GM12878 (cell line): ENCODE measurements at regions not wholly inside any gene's neighbourhood (a gene's known extent, or its start where the extent isn't known, plus 50 kb on each side); places are given as distances from the start of the nearest gene placed in this dataset.

Experiments used
- ATAC-seq: fragments of 200-7000 bp; cut with Tn5 transposase; 3 replicates; pipeline ENCODE4 v1.9.1; 2020; ENCODE audit warnings: mild to moderate bottlenecking, moderate library complexity
- BruUV-seq: library from RNA; stranded (reverse); fragments of 400-500 nt; replicated peaks from 2 replicates; lab custom pipeline; 2021; lab: Mats Ljungman, UMichigan
- CTCF ChIA-PET: fragments of 300-600 bp; sonication (Branson Sonifier 250); formaldehyde crosslinking; extraction: SDS; loops from one replicate; lab custom pipeline; 2021; ENCODE audit warnings: inconsistent platforms; lab: Yijun Ruan, JAX
- POLR2A ChIA-PET: fragments of 350-600 bp; formaldehyde crosslinking; extraction: SDS; loops from one replicate; lab custom pipeline; 2021; ENCODE audit warnings: inconsistent platforms; lab: Charles Lee
- RAD21 ChIA-PET: fragments of 300-600 bp; sonication (Branson Sonifier 250); formaldehyde crosslinking; loops from one replicate; lab custom pipeline; 2023; ENCODE audit warnings: antibody characterized with exemption; ENCODE audit not compliant: unreplicated experiment; lab: Charles Lee
- SMC1A ChIA-PET: fragments of 300-600 bp; sonication (Branson Sonifier 250); formaldehyde crosslinking; loops from one replicate; lab custom pipeline; 2023; ENCODE audit not compliant: unreplicated experiment, uncharacterized antibody; lab: Charles Lee
- DNase-seq: peaks from one replicate; pipeline ENCODE4 v3.0.0-alpha.2; 2011; ENCODE audit warnings: low read depth, low spot score
- FAIRE-seq: peaks from 3 replicates; lab custom pipeline; 2011; peaks lifted over from hg19 to GRCh38; lab: Jason Lieb, UNC
- H2AFZ ChIP-seq: 2 replicates; pipeline ENCODE4 v1.6.0; 2011; ENCODE audit warnings: low read depth, low read length, control low read depth; ENCODE audit not compliant: control insufficient read depth
- H3K27ac ChIP-seq: 2 replicates; pipeline ENCODE4 v1.5.1; 2011; ENCODE audit warnings: control low read depth; ENCODE audit not compliant: control insufficient read depth, insufficient read depth
- H3K27me3 ChIP-seq, 2 experiments: replicated peaks in 1 of 2; 2 replicates each; pipeline versions ENCODE4 v1.6.0 to v1.6.1; 2011; ENCODE audit warnings: low read length in 1 of 2; ENCODE audit not compliant: control insufficient read depth in 2 of 2, insufficient read depth in 2 of 2
- H3K36me3 ChIP-seq, 2 experiments: 2 replicates each; pipeline ENCODE4 v1.5.1; 2011; ENCODE audit warnings: low read length in 1 of 2; ENCODE audit not compliant: control insufficient read depth in 2 of 2, insufficient read depth in 2 of 2
- H3K4me1 ChIP-seq: 2 replicates; pipeline ENCODE4 v1.6.1; 2011; ENCODE audit warnings: mild to moderate bottlenecking, low read length, moderate library complexity, mixed read lengths; ENCODE audit not compliant: control insufficient read depth, insufficient read depth
- H3K4me2 ChIP-seq: 2 replicates; pipeline ENCODE4 v1.6.0; 2011; ENCODE audit warnings: control low read depth; ENCODE audit not compliant: control insufficient read depth, insufficient read depth
- H3K4me3 ChIP-seq: fragments of 200-600 bp; sonication (generic); 2 replicates; pipeline ENCODE4 v1.5.1; 2016
- H3K79me2 ChIP-seq: 2 replicates; pipeline ENCODE4 v1.6.0; 2011; ENCODE audit warnings: low read length; ENCODE audit not compliant: control insufficient read depth, insufficient read depth
- H3K9ac ChIP-seq: 2 replicates; pipeline ENCODE4 v1.8.0; 2011; ENCODE audit warnings: low read length, control low read depth, mixed read lengths; ENCODE audit not compliant: control insufficient read depth, insufficient read depth
- H3K9me3 ChIP-seq: replicated peaks from 3 replicates; pipeline ENCODE4 v1.5.1; 2011; ENCODE audit warnings: mild to moderate bottlenecking, low read length; ENCODE audit not compliant: control insufficient read depth, insufficient read depth
- H4K20me1 ChIP-seq: 2 replicates; pipeline ENCODE4 v1.6.0; 2011; ENCODE audit not compliant: control insufficient read depth, insufficient read depth
- ATF7 ChIP-seq: fragments of 450-650 bp; IDR thresholded peaks from 2 replicates; pipeline ENCODE4 v1.6.1; 2016; ENCODE audit warnings: low read depth, mild to moderate bottlenecking
- CREB1 ChIP-seq: IDR thresholded peaks from 2 replicates; pipeline ENCODE4 v1.6.1; 2012; ENCODE audit warnings: low read depth, mild to moderate bottlenecking, inconsistent platforms
- CUX1 ChIP-seq: IDR thresholded peaks from 2 replicates; pipeline ENCODE4 v1.6.1; 2012; ENCODE audit warnings: improper control_type of control experiment, low read depth, low read length; ENCODE audit not compliant: insufficient replicate concordance
- ESRRA ChIP-seq: IDR thresholded peaks from 2 replicates; pipeline ENCODE4 v1.6.1; 2012; ENCODE audit warnings: mild to moderate bottlenecking, low read length, improper control_type of control experiment
- IRF3 ChIP-seq: fragments of 450-650 bp; IDR thresholded peaks from 2 replicates; pipeline ENCODE4 v1.6.1; 2014; ENCODE audit warnings: mild to moderate bottlenecking
- KAT2A ChIP-seq: conservative IDR thresholded peaks from 2 replicates; pipeline ENCODE4 v1.6.1; 2011; ENCODE audit warnings: low read depth, low read length; ENCODE audit not compliant: control insufficient read depth
- LARP7 ChIP-seq: fragments of 450-650 bp; IDR thresholded peaks from 2 replicates; pipeline ENCODE4 v1.6.1; 2017; ENCODE audit warnings: mild to moderate bottlenecking
- MTA3 ChIP-seq: IDR thresholded peaks from 2 replicates; pipeline ENCODE4 v1.6.1; 2012; ENCODE audit warnings: low read length, inconsistent platforms, borderline replicate concordance
- SMAD1 ChIP-seq: fragments of 450-650 bp; IDR thresholded peaks from 2 replicates; pipeline ENCODE4 v1.6.1; 2018; ENCODE audit warnings: mild to moderate bottlenecking, low read depth; ENCODE audit not compliant: partially characterized antibody
- TARDBP ChIP-seq: IDR thresholded peaks from 2 replicates; pipeline ENCODE4 v1.6.1; 2016; ENCODE audit warnings: borderline replicate concordance
- USF1 ChIP-seq: IDR thresholded peaks from 2 replicates; pipeline ENCODE4 v1.6.1; 2011; ENCODE audit warnings: borderline replicate concordance, low read depth, mild to moderate bottlenecking, moderate library complexity, mixed read lengths, low read length; ENCODE audit not compliant: insufficient read depth; ENCODE audit errors: extremely low read length
- ZNF384 ChIP-seq: IDR thresholded peaks from 2 replicates; pipeline ENCODE4 v1.6.1; 2012; ENCODE audit warnings: low read depth, mild to moderate bottlenecking, low read length, improper control_type of control experiment, borderline replicate concordance
- WGBS: methylation state at CpG from one replicate; pipeline ENCODE4 v1.1.6; 2016; ENCODE audit warnings: low lambda C conversion rate; ENCODE audit not compliant: insufficient replicate concordance, insufficient coverage; ENCODE audit errors: missing lambda C conversion rate; 5-methylcytosine and 5-hydroxymethylcytosine counted together
- in situ Hi-C: fragments of 300-500 bp; cut with MboI; formaldehyde crosslinking; loops from 9 replicates; pipeline ENCODE4 v1.14.3; 2018; ENCODE audit warnings: mixed read lengths
- intact Hi-C: fragments of 100-400 bp; cut with micrococcal nuclease; formaldehyde crosslinking; loops from one replicate; pipeline ENCODE4 v1.14.2; 2022; ENCODE audit not compliant: unreplicated experiment

- ChIA-PET CTCF (interaction anchor here (0.7 kb wide), 1 partner anchor 551 kb away, joined by 3 read pairs; no protein-coding TSS in a partner anchor), POLR2A (no interaction called here), RAD21 (no interaction called here), SMC1A (no interaction called here)
- Histone ChIP-seq H3K4me1 (no peaks in the 10 kb centered on the region), H3K36me3 (no peaks in the 10 kb centered on the region), H3K4me2 (no peak overlapping the region), H4K20me1 (no peaks in the 10 kb centered on the region), H2AFZ (no peak overlapping the region), H3K79me2 (no peaks in the 10 kb centered on the region), H3K27ac (no peak overlapping the region), H3K4me3 (no peak overlapping the region), H3K9ac (no peak overlapping the region), H3K9me3 (no peaks in the 10 kb centered on the region), H3K27me3 (peaks cover 0 to 1% of the 10 kb centered on the region in 2 experiments; a peak in 1 of 4 replicates)
- in situ Hi-C loops (no loop called here), intact Hi-C loops (no loop called here)
- no peak for TF ChIP-seq KAT2A
- no peak for TF ChIP-seq CREB1
- no peak for TF ChIP-seq IRF3
- no peak for TF ChIP-seq ZNF384
- no peak for TF ChIP-seq CUX1
- TF ChIP-seq ATF7, result no peak
- no peak for TF ChIP-seq USF1
- no peak for TF ChIP-seq MTA3
- no peak for TF ChIP-seq SMAD1
- TF ChIP-seq LARP7, result no peak
- no peak for TF ChIP-seq TARDBP
- TF ChIP-seq ESRRA, result no peak
- ATAC-seq (no peak), FAIRE-seq (no peak), DNase-seq (no peak)
- BruUV-seq, result no TSS peak
- 13% methylated on average over 3 of the region's 3 CpGs for WGBS
These were observed 233.9 kb downstream of the RPS24 start for GRCh38 chr10:78267598-78267997.
